ENCODE measurements at regions not wholly inside any gene's neighbourhood (a gene's known extent, or its start where the extent isn't known, plus 50 kb on each side); places are given as distances from the start of the nearest gene placed in this dataset.

- TF ChIP-seq CTCF (conservative IDR thresholded peaks at IDR 0.05; ENCODE audit: low read depth, low read length) (no peak), EZH2 (IDR thresholded peaks at IDR 0.05; ENCODE audit: low read length, unreplicated experiment) (no peak)
Observed at GRCh38 chr2:121014876-121015275, 270.1 kb downstream of the TFCP2L1 start.

Measured in PC-3 (cell line).